ENCODE measurements at regions not wholly inside any gene's neighbourhood (a gene's known extent, or its start where the extent isn't known, plus 50 kb on each side); places are given as distances from the start of the nearest gene placed in this dataset.

DNA sequence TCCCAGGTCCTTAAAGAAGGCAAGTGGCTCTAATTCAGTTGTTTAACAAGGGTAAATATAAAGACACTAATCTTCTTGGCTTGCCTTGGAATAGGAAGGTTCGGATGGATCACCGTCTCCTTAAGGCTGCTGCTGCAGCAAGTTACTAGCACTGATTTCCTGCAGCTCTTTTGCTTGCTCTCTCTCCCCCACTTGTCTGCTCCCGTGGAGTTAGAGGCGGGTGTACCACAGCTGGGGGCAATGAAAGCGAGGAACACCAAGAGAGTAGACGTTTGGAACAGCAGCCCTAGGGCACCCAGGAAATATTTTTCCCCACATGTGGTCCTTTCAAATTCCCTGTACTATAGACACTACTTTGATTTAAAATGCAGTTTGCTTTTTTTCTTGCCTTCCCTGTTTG is 202.2 kb downstream of the SH2D1A start:
- BruUV-seq (replicated peaks), result no TSS peak
- H2AFZ ChIP-seq, result no peak overlapping the region
- H3K4me3 ChIP-seq, result no peak overlapping the region
- H3K36me3 ChIP-seq (ENCODE audit: low read depth), result no peaks in the 10 kb centered on the region
- H3F3A ChIP-seq (ENCODE audit: insufficient read depth, low read depth), result no peaks in the 10 kb centered on the region
- no peak overlapping the region for H3K4me2 ChIP-seq
- TF ChIP-seq EZH2 (IDR thresholded peaks at IDR 0.05; ENCODE audit: low read depth), result no peak
- TF ChIP-seq, protein P1, sequence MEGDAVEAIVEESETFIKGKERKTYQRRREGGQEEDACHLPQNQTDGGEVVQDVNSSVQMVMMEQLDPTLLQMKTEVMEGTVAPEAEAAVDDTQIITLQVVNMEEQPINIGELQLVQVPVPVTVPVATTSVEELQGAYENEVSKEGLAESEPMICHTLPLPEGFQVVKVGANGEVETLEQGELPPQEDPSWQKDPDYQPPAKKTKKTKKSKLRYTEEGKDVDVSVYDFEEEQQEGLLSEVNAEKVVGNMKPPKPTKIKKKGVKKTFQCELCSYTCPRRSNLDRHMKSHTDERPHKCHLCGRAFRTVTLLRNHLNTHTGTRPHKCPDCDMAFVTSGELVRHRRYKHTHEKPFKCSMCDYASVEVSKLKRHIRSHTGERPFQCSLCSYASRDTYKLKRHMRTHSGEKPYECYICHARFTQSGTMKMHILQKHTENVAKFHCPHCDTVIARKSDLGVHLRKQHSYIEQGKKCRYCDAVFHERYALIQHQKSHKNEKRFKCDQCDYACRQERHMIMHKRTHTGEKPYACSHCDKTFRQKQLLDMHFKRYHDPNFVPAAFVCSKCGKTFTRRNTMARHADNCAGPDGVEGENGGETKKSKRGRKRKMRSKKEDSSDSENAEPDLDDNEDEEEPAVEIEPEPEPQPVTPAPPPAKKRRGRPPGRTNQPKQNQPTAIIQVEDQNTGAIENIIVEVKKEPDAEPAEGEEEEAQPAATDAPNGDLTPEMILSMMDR (conservative IDR thresholded peaks at IDR 0.05), result no peak
- H3K9me2 ChIP-seq (ENCODE audit: insufficient read depth), result no peaks in the 10 kb centered on the region
- no peaks in the 10 kb centered on the region for H3K27me3 ChIP-seq (ENCODE audit: insufficient read depth, low read depth)
- ChIA-PET POLR2A (ENCODE audit: unreplicated experiment) (interaction anchor here (0.5 kb wide), 1 partner anchor 10 kb away, joined by 3 read pairs; no protein-coding TSS in a partner anchor), CTCF (no interaction called here)
- H3K79me2 ChIP-seq (ENCODE audit: low read depth), result no peaks in the 10 kb centered on the region
- H3K9me3 ChIP-seq (ENCODE audit: insufficient read depth, low read depth), result no peaks in the 10 kb centered on the region
- H4K20me1 ChIP-seq (ENCODE audit: insufficient read depth), result no peaks in the 10 kb centered on the region
- intact Hi-C loops (cut with micrococcal nuclease; ENCODE audit: unreplicated experiment), result no loop called here
- H3K27ac ChIP-seq, result no peak overlapping the region
- H3K4me1 ChIP-seq (replicated peaks; ENCODE audit: insufficient read depth), result no peaks in the 10 kb centered on the region
- no peak for DNase-seq

DNA sequence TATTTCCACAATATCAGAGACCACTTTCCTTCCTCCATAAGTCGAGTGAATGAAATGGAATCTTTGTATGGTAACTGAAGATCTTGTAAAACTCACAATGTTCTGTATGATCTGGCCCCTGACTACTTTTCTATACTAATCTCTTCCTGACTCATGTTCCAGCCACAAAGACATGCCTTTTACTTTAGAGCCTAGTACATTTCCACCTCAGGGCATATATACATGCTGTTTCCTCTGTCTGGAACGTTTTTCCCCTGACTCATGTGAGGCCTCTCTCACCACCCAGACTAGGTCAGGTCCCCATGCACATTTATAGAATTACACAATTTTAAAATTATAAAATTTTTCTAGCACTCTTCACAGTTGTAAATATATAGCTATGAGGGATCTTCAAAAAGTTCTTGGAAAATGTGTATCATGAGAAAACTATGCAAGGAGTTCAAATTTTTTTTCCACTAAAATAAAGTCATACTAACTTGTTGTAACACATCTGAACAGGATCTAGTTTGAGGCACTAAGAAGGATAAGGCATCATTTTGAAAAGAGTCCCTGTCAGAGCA is 208.8 kb downstream of the SH2D1A start:
- POLR2A ChIA-PET (ENCODE audit: unreplicated experiment), result no interaction called here
- TF ChIP-seq, protein P1 (conservative IDR thresholded peaks at IDR 0.05), result no peak
- TF ChIP-seq EZH2 (IDR thresholded peaks at IDR 0.05; ENCODE audit: low read depth), result no peak

DNA sequence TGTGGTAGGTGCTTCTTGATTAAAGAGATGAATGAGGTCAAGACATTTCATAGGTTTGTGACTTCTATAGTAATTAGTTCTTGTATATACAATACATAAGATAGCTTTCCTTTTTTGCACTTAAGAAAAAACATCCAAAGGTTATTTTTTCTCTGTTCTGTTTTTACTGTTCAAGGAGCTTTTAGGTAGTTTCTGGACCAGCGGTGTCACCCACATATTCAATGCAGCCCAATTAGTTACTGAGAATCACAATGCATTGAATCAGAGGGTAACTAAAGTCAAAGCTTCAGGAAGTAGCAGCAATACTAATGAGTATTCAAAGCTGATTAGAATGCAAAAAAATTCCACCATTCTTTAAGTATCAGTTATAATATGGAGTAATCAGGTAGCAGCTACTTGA is 211.6 kb downstream of the SH2D1A start:
- POLR2A ChIA-PET (ENCODE audit: unreplicated experiment), result interaction anchor here (0.7 kb wide), 1 partner anchor 9 kb away, joined by 3 read pairs; no protein-coding TSS in a partner anchor
- CTCF ChIA-PET, result no interaction called here
- H3K9me3 ChIP-seq (ENCODE audit: insufficient read depth, low read depth), result no peaks in the 10 kb centered on the region
- BruUV-seq (replicated peaks), result no TSS peak
- TF ChIP-seq EZH2 (IDR thresholded peaks at IDR 0.05; ENCODE audit: low read depth), result no peak
- TF ChIP-seq, protein P1 (conservative IDR thresholded peaks at IDR 0.05), result no peak
- no peak overlapping the region for H3K4me3 ChIP-seq
- no peak overlapping the region for H2AFZ ChIP-seq
- no peaks in the 10 kb centered on the region for H3K79me2 ChIP-seq (ENCODE audit: low read depth)
- no peak overlapping the region for H3K4me2 ChIP-seq
- H3K27me3 ChIP-seq (ENCODE audit: insufficient read depth, low read depth), result no peaks in the 10 kb centered on the region
- no peaks in the 10 kb centered on the region for H3F3A ChIP-seq (ENCODE audit: insufficient read depth, low read depth)
- H4K20me1 ChIP-seq (ENCODE audit: insufficient read depth), result no peaks in the 10 kb centered on the region
- intact Hi-C loops (cut with micrococcal nuclease; ENCODE audit: unreplicated experiment), result no loop called here
- H3K27ac ChIP-seq, result no peak overlapping the region
- peaks cover 12% of the 10 kb centered on the region; the same call in 1 of the 2 replicates for H3K4me1 ChIP-seq (replicated peaks; ENCODE audit: insufficient read depth)
- H3K9me2 ChIP-seq (ENCODE audit: insufficient read depth), result no peaks in the 10 kb centered on the region
- no peak for DNase-seq
- H3K36me3 ChIP-seq (ENCODE audit: low read depth), result no peaks in the 10 kb centered on the region

More for the DNA sequence above, 208.8 kb downstream of the SH2D1A start:
- no peaks in the 10 kb centered on the region for H3K27me3 ChIP-seq (ENCODE audit: insufficient read depth, low read depth)
- H3K9me2 ChIP-seq (ENCODE audit: insufficient read depth), result no peaks in the 10 kb centered on the region
- H3K4me3 ChIP-seq, result no peak overlapping the region
- peak overlapping the region; percentile 36; the same call in 1 of the 2 replicates for H3K27ac ChIP-seq
- H4K20me1 ChIP-seq (ENCODE audit: insufficient read depth), result no peaks in the 10 kb centered on the region
- H3F3A ChIP-seq (ENCODE audit: insufficient read depth, low read depth), result no peaks in the 10 kb centered on the region
- DNase-seq, result peak in 1 of 2 experiments; percentile 72
- H3K9me3 ChIP-seq (ENCODE audit: insufficient read depth, low read depth), result no peaks in the 10 kb centered on the region
- no TSS peak for BruUV-seq (replicated peaks)
- intact Hi-C loops (cut with micrococcal nuclease; ENCODE audit: unreplicated experiment), result no loop called here
- CTCF ChIA-PET, result no interaction called here
- peaks cover 12% of the 10 kb centered on the region; the same call in 1 of the 2 replicates for H3K4me1 ChIP-seq (replicated peaks; ENCODE audit: insufficient read depth)
- H3K4me2 ChIP-seq, result 0 out of 2 replicates have a peak overlapping the region, but pooled peaks have one; percentile 12
- no peaks in the 10 kb centered on the region for H3K79me2 ChIP-seq (ENCODE audit: low read depth)
- H3K36me3 ChIP-seq (ENCODE audit: low read depth), result no peaks in the 10 kb centered on the region
- H2AFZ ChIP-seq, result no peak overlapping the region; the same call in 1 of the 2 replicates

Data from PC-9 (cell line).